Activated CD4-positive, alpha-beta memory T cell treated with anti-CD3 and anti-CD28 coated beads, Interleukin-2, amount 10 ng/mL, durations not matched to agents 7 days and 5 days (primary cell): ENCODE measurements at regions not wholly inside any gene's neighbourhood (a gene's known extent, or its start where the extent isn't known, plus 50 kb on each side); places are given as distances from the start of the nearest gene placed in this dataset.
A peak's percentile ranks its signal among the peaks of the same experiment; 100 is the strongest.

Experiments used
- CTCF ChIA-PET: fragments of 350-600 bp; sonication (Branson Sonifier 250); formaldehyde crosslinking; loops from one replicate; lab custom pipeline; 2021; ENCODE audit warnings: antibody characterized with exemption, inconsistent platforms; lab: Charles Lee
- POLR2A ChIA-PET: fragments of 350-600 bp; sonication (Branson Sonifier 250); formaldehyde crosslinking; loops from one replicate; lab custom pipeline; 2021; ENCODE audit warnings: antibody characterized with exemption; lab: Charles Lee
- DNase-seq: peaks from one replicate; pipeline ENCODE4 v3.0.0-alpha.2; 2020
- H3K27ac Mint-ChIP-seq: one replicate; pipeline ENCODE4 v1.8.0; 2021; ENCODE audit warnings: mild to moderate bottlenecking, mixed read lengths
- H3K27me3 Mint-ChIP-seq: one replicate; pipeline ENCODE4 v1.8.0; 2021; ENCODE audit warnings: mixed read lengths
- H3K36me3 Mint-ChIP-seq: one replicate; pipeline ENCODE4 v1.8.0; 2021; ENCODE audit warnings: low read depth, mixed read lengths
- H3K4me1 Mint-ChIP-seq: one replicate; pipeline ENCODE4 v1.8.0; 2021; ENCODE audit warnings: mixed read lengths
- H3K4me3 Mint-ChIP-seq: one replicate; pipeline ENCODE4 v1.8.0; 2021; ENCODE audit warnings: mild to moderate bottlenecking, mixed read lengths
- H3K9me3 Mint-ChIP-seq: one replicate; pipeline ENCODE4 v1.8.0; 2021; ENCODE audit warnings: mixed read lengths

DNA sequence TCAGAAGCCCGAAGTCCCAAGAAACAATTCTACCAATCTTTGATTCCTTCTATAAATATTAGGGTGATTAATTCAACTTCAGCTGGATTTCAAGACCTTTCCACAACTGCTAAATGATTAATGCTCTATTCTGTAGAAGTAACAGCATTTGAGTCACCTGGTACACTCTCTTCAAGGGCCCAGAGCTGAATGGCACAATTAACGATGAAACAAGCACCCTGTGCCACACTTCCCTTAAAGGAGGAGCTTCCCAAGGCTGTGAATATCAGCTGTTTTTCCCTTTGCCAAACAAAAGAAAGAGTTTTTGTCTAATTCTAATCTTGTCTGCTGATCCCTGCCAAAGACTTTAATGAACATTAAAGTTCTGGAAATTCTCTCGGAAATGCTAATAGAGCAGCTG lies 56.0 kb downstream of the BOD1L2 start:
- ChIA-PET POLR2A (no interaction called here), CTCF (no interaction called here)
- H3K36me3 Mint-ChIP-seq = no peaks in the 10 kb centered on the region
- H3K9me3 Mint-ChIP-seq = no peaks in the 10 kb centered on the region
- H3K4me3 Mint-ChIP-seq = no peak overlapping the region
- H3K27ac Mint-ChIP-seq = no peak overlapping the region
- H3K27me3 Mint-ChIP-seq = peaks cover 3% of the 10 kb centered on the region
- no peaks in the 10 kb centered on the region for H3K4me1 Mint-ChIP-seq
- DNase-seq = no peak

DNA sequence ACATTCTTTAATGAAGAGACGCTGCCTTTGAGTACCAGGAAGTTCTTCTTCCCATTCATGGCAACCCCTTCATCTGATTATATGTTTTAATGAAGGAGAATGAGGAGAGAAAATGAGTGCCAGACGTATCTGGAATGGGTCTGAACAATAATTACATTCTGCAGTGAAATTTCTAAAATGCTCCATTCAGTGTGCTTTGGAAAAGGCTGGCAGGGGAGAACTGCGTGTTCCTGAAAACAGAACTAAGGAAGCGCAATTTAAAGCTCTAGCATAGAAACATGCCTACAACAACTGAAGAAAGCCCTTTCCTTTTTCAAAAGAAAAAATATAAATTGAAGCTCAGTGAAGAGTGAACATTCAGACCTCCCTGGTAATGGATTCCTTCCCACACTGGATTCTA lies 58.8 kb downstream of the BOD1L2 start:
- ChIA-PET POLR2A (no interaction called here), CTCF (no interaction called here)
- Mint-ChIP-seq H3K4me1 (peaks cover 9% of the 10 kb centered on the region), H3K4me3 (no peak overlapping the region), H3K27me3 (peaks cover 6% of the 10 kb centered on the region), H3K9me3 (no peaks in the 10 kb centered on the region), H3K27ac (no peak overlapping the region), H3K36me3 (no peaks in the 10 kb centered on the region)
- no peak for DNase-seq

DNA sequence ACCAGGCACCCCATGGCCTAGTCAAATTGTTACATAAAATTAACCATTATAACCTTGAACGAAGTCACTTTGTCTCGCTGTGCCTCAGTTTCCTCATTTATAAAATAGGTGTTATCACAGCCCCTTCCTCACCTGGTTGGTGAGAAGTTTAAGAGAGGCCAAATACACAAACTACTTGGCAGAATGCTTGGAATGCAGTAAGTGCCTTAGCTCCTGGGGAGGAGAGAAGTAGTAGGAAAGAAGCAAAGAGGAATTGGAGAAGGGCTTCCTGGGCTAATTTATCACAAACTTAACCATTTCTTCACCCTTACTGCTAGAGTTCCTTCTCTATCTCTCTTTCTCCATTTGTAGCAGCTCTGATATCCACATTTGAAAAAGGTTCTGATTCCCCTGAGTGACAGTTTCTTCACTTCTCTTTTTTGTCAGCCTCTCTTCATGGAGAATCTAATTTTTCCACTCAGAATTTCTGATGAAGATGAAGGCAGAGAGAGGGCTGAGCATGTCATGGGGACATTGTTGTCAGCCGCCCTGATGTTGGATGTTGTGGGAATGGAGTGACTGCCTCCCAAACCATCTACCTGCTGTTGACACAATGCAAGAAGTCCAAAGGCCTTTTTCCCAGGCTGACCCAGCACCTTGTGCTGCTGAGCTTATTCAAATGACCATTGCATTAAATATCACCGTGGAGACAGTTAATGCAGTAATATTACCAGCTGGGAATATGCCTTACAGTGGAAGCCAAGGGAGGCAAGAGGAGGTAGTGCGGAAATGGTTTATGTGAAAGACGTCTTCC lies 60.4 kb downstream of the BOD1L2 start:
- Mint-ChIP-seq H3K36me3 (no peaks in the 10 kb centered on the region), H3K9me3 (no peaks in the 10 kb centered on the region), H3K27ac (no peak overlapping the region), H3K4me1 (peaks cover 9% of the 10 kb centered on the region), H3K4me3 (no peak overlapping the region), H3K27me3 (peaks cover 16% of the 10 kb centered on the region)
- ChIA-PET CTCF (no interaction called here), POLR2A (no interaction called here)
- DNase-seq = no peak

DNA sequence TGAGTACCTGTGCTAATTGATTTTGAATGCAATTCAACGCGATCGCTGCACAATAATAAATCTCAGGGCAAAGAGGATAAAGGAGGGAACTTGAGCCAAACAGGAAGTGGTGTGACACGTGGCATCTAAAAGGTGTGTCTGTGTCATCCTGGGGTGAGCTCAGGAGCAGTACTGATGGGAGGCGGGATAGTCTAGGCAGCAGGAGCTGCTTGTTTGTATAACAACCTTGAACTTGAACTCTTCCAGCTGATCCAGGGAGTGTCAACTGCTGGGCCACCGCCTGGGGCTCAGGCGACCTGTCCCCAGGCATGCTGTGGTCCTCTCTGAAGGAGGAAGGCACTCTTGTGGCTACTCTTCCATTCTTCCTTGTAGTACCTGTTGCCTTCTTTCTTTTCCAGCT lies 61.2 kb downstream of the BOD1L2 start:
- no peak for DNase-seq
- H3K27me3 Mint-ChIP-seq = peaks cover 16% of the 10 kb centered on the region
- H3K9me3 Mint-ChIP-seq = no peaks in the 10 kb centered on the region
- ChIA-PET CTCF (no interaction called here), POLR2A (no interaction called here)
- no peaks in the 10 kb centered on the region for H3K36me3 Mint-ChIP-seq
- H3K4me1 Mint-ChIP-seq = peaks cover 9% of the 10 kb centered on the region
- H3K4me3 Mint-ChIP-seq = no peak overlapping the region
- H3K27ac Mint-ChIP-seq = no peak overlapping the region

DNA sequence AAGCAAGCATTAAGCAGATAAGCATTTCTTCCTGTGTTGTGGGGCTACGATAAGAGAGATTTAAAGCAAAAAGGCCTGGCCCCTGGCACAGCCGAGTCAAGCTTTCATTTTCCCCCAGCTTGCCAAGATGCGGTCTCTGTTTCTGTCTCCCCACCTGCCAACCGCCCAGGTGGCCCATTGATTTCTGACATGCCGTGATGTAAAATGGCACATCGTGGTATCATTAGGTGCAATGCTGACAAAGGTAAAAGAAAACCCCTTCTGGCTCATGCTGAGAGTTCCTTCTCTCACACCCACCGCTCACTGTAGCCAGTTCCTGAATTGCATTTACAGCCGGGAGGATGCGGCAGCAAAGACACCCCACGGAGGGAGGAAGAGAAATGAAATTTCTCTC lies 62.8 kb downstream of the BOD1L2 start:
- Mint-ChIP-seq H3K4me3 (peak overlapping the region; percentile 34), H3K27me3 (peaks cover 16% of the 10 kb centered on the region), H3K36me3 (no peaks in the 10 kb centered on the region), H3K27ac (no peak overlapping the region), H3K4me1 (peaks cover 9% of the 10 kb centered on the region), H3K9me3 (no peaks in the 10 kb centered on the region)
- ChIA-PET POLR2A (no interaction called here), CTCF (no interaction called here)
- no peak for DNase-seq

DNA sequence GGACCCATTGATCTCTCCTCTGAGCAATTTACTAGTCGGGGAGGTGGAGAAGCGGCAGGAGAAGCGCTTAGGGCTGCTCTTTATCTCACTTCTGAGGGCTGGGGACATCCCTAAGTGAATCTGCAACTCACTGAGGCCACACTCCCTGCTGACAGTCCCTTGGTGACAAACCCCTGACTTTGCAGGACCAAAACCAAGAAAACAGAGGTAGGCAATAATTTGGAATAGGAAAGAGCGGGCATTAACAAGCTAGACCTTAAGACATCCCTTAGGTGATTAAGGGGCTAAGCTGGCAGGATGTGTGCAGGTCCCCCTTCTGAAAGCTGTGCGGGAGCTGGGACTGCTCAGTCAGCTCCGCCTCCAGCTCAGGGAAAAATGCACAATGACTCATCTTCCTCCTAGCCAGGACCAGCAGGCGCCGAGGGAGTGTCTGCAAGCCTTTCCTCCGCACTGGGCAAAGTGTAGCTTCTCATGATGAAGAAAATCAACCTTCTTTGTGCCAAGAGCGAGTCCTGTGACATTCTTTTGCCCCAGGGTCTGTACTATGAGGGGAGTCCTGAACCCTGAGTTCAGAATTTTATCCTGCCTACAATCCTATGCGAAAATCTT lies 63.3 kb downstream of the BOD1L2 start:
- POLR2A ChIA-PET = no interaction called here
- H3K4me1 Mint-ChIP-seq = peaks cover 9% of the 10 kb centered on the region

DNA sequence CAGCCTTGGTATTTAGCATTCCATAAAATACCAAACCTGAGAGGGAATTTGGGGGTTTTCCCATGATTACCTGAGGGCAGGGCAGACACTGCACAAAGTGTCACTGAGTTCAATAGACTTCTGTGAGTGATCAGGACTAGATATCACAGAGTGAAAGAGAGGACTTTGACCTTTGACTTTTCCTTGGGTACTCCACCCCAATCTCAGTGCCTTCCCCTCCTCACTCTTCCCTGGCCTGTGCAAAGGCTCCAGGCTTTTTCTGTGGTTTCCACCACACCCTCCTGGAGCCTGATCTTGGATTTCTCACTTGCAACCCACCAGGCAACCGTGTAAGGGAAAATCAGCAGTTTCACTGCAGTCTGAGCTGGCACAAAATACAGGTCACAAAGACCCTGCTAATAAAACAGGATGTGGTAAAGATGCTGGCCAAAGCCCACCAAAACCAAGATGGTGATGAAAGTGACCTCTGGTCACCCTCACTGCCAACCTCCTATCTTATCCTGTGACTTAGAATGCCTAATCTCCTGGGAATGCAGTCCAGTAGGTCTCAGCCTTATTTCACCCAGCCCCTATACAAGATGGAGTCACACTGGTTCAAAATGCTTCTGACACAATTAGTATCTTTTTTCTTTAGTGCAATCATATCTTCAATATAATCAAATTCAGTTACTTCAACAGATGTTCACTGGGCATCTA lies 64.0 kb downstream of the BOD1L2 start:
- POLR2A ChIA-PET = no interaction called here
- Mint-ChIP-seq H3K4me3 (no peak overlapping the region), H3K36me3 (no peaks in the 10 kb centered on the region), H3K9me3 (no peaks in the 10 kb centered on the region), H3K4me1 (peaks cover 9% of the 10 kb centered on the region), H3K27me3 (peaks cover 16% of the 10 kb centered on the region), H3K27ac (no peak overlapping the region)
- CTCF ChIA-PET = no interaction called here
- DNase-seq = no peak

More for the DNA sequence above, 63.3 kb downstream of the BOD1L2 start:
- no peaks in the 10 kb centered on the region for H3K9me3 Mint-ChIP-seq
- H3K27me3 Mint-ChIP-seq = peaks cover 16% of the 10 kb centered on the region
- no peak for DNase-seq
- no peaks in the 10 kb centered on the region for H3K36me3 Mint-ChIP-seq
- H3K27ac Mint-ChIP-seq = no peak overlapping the region
- CTCF ChIA-PET = no interaction called here
- H3K4me3 Mint-ChIP-seq = peak overlapping the region; percentile 34

DNA sequence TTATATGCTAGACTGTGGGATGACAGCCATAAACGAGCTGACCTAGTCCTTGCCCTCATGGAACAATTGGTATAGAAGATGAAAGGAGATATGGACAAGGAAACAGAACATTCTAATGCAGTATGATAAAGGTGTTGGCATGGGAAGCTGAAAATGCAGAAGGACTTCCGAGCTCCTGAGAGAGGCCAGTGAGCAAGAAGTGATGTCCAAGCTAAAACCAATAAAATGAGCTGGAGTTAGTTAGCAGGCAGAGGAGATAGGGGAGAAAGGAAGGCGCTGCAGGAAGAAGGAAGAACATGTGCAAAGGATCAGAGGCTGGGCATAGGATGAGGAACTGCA lies 64.5 kb downstream of the BOD1L2 start:
- no peaks in the 10 kb centered on the region for H3K36me3 Mint-ChIP-seq
- H3K9me3 Mint-ChIP-seq = no peaks in the 10 kb centered on the region
- CTCF ChIA-PET = no interaction called here
- H3K4me3 Mint-ChIP-seq = no peak overlapping the region
- peaks cover 9% of the 10 kb centered on the region for H3K4me1 Mint-ChIP-seq
- no peak for DNase-seq
- no peak overlapping the region for H3K27ac Mint-ChIP-seq
- POLR2A ChIA-PET = no interaction called here
- peaks cover 16% of the 10 kb centered on the region for H3K27me3 Mint-ChIP-seq

DNA sequence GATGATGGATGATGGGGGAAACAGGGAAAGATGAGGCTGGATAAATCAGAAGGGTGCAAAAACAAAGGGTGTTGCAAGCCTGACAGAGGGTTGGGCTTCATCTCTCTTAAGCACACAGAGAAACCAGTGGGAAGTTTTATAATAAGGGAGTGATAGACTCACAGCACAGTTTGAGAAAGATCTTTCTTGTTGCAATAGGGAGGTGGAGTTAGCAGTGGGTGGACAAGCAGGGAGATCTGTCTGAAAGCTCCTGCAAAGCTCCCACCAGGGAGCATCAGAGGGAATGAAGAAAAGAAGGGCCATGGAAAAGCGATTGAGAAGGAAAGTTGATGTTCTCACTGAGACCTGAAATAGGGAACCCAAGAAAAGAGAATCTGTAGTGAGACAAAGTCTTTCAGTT lies 64.9 kb downstream of the BOD1L2 start:
- no peak overlapping the region for H3K27ac Mint-ChIP-seq
- peaks cover 16% of the 10 kb centered on the region for H3K27me3 Mint-ChIP-seq
- ChIA-PET POLR2A (no interaction called here), CTCF (no interaction called here)
- H3K4me1 Mint-ChIP-seq = peaks cover 9% of the 10 kb centered on the region
- no peaks in the 10 kb centered on the region for H3K36me3 Mint-ChIP-seq
- H3K4me3 Mint-ChIP-seq = no peak overlapping the region
- no peak for DNase-seq
- H3K9me3 Mint-ChIP-seq = no peaks in the 10 kb centered on the region

DNA sequence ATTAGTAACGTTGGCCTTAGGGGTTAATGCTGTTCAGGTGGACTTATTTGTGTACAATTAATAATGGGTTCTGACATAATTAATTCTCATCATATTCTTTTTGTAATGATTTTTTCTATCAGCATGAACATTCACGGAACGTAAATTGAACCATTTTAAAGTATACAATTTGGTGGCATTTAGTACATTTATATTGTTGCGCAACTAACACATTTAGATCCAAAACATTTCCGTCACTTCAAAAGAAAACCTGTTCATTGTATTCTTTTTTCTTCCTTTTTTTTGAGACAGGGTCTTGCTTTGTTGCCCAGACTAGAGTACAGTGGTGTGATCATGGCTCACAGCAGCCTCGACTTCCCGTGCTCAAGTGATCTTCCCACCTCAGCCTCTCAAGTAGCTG lies 65.8 kb downstream of the BOD1L2 start:
- Mint-ChIP-seq H3K9me3 (no peaks in the 10 kb centered on the region), H3K27me3 (peaks cover 16% of the 10 kb centered on the region), H3K36me3 (no peaks in the 10 kb centered on the region), H3K4me1 (peaks cover 9% of the 10 kb centered on the region), H3K4me3 (no peak overlapping the region), H3K27ac (no peak overlapping the region)
- ChIA-PET CTCF (no interaction called here), POLR2A (no interaction called here)
- no peak for DNase-seq

DNA sequence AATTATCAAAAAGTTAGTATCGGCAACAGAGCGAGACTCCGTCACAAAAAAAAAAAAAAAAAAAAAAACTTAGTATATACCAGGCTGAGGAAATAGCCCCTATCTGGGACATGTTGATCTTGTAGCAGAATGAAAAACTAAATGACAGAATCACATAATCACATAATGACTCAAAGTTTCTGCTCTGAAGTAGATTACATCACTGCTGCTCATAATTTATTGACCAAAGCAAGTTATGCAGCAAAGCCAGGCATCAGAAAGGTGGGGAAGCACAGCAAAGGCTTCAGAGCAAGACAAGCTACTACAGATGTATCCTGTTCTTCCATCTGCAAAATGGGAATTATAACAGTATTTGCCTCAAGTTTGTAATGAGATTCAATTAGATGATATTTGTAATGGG lies 68.1 kb downstream of the BOD1L2 start:
- no peaks in the 10 kb centered on the region for H3K36me3 Mint-ChIP-seq
- H3K27ac Mint-ChIP-seq = no peak overlapping the region
- CTCF ChIA-PET = no interaction called here
- H3K27me3 Mint-ChIP-seq = peaks cover 10% of the 10 kb centered on the region
- H3K4me1 Mint-ChIP-seq = peaks cover 3% of the 10 kb centered on the region
- H3K9me3 Mint-ChIP-seq = no peaks in the 10 kb centered on the region
- POLR2A ChIA-PET = no interaction called here
- no peak overlapping the region for H3K4me3 Mint-ChIP-seq
- DNase-seq = no peak

DNA sequence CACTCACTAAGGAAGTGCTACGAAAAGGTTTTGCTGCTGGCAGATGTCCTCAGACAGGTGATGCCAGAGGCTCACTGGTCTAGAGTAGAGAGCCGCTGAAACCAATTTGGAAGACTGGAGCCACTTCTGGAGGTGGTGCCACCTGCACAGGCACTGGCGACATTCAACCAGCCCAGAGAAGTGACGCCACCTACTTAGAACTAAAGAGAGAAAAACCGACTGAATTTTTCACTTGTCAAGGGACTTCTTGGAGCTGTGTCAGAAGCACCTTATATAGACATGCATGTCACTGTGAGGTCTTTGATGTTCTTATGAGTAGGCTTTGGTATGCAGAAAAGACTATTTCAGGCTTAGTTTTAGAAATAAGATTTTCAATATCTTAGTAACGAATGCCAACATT lies 71.4 kb downstream of the BOD1L2 start:
- ChIA-PET CTCF (no interaction called here), POLR2A (no interaction called here)
- Mint-ChIP-seq H3K4me1 (no peaks in the 10 kb centered on the region), H3K36me3 (no peaks in the 10 kb centered on the region), H3K27ac (no peak overlapping the region), H3K27me3 (no peaks in the 10 kb centered on the region), H3K4me3 (no peak overlapping the region), H3K9me3 (no peaks in the 10 kb centered on the region)
- DNase-seq = no peak

DNA sequence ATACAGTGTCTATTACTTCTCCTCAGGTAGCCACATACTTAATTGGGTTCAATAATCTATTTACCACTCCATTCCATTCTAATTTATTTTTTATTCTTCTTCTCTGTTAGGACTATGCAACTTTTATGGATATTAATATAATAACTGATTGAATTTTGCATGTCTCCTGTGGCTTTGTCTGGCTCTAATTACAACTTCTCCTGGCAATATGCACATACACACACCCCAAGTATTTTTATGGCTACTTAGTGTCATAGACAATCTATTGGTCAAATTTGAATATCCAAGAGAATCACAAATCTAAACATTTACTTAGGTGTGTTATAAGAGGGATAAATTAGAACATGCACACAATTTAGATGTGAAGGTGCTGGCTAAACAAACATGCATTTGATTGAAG lies 73.1 kb downstream of the BOD1L2 start:
- no peaks in the 10 kb centered on the region for H3K27me3 Mint-ChIP-seq
- no peaks in the 10 kb centered on the region for H3K4me1 Mint-ChIP-seq
- no peak overlapping the region for H3K27ac Mint-ChIP-seq
- no peak for DNase-seq
- H3K36me3 Mint-ChIP-seq = no peaks in the 10 kb centered on the region
- ChIA-PET POLR2A (no interaction called here), CTCF (no interaction called here)
- H3K9me3 Mint-ChIP-seq = no peaks in the 10 kb centered on the region
- no peak overlapping the region for H3K4me3 Mint-ChIP-seq

DNA sequence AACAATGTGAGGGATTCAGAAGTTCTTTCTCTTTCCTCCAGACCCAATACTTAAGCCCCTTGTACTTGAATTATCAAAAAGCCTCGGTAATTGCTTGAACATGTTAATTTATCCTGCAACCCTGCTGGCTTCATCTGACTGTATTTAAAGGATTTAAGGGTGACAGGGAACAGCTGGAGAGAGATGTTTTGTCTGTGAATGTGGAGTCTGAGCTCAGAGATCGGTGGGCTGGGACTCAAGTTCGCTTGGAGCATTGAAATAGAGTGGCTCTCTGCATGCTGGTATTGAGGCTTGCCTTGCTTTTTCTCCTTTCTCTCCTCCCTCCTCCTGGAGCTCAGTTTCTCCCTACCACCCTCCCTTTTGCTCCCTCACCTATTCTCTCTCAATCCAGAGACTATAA lies 73.6 kb downstream of the BOD1L2 start:
- Mint-ChIP-seq H3K27ac (no peak overlapping the region), H3K4me1 (no peaks in the 10 kb centered on the region), H3K27me3 (no peaks in the 10 kb centered on the region), H3K4me3 (no peak overlapping the region), H3K36me3 (no peaks in the 10 kb centered on the region), H3K9me3 (no peaks in the 10 kb centered on the region)
- DNase-seq = no peak
- POLR2A ChIA-PET = no interaction called here
- CTCF ChIA-PET = no interaction called here
